HepG2 (cell line): ENCODE measurements at regions not wholly inside any gene's neighbourhood (a gene's known extent, or its start where the extent isn't known, plus 50 kb on each side); places are given as distances from the start of the nearest gene placed in this dataset.

Experiments
- ATAC-seq: fragments of 200-7000 bp; cut with Tn5 transposase; 3 replicates; pipeline ENCODE4 v1.9.1; 2020; ENCODE audit warnings: mild to moderate bottlenecking, moderate library complexity
- BruUV-seq: library from RNA; stranded (reverse); fragments of 400-500 nt; replicated peaks from 2 replicates; lab custom pipeline; 2021; lab: Mats Ljungman, UMichigan
- CTCF ChIA-PET: fragments of 300-600 bp; formaldehyde crosslinking; extraction: SDS; loops from one replicate; lab custom pipeline; 2021; ENCODE audit warnings: low total read pairs, inconsistent platforms, low intra/inter-chr PET ratio; lab: Yijun Ruan, JAX
- POLR2A ChIA-PET: fragments of 350-600 bp; sonication (Branson Sonifier 250); formaldehyde crosslinking; loops from one replicate; lab custom pipeline; 2020; ENCODE audit warnings: antibody characterized with exemption, inconsistent platforms; lab: Yijun Ruan, JAX
- DNase-seq: peaks from one replicate; pipeline ENCODE4 v3.0.0-alpha.2; 2015; ENCODE audit warnings: low spot score
- FAIRE-seq: peaks from 3 replicates; lab custom pipeline; 2011; peaks lifted over from hg19 to GRCh38; lab: Jason Lieb, UNC
- H2AFZ ChIP-seq: one replicate; pipeline ENCODE4 v1.6.1; 2011; ENCODE audit warnings: low read length, inconsistent platforms
- H3K27ac ChIP-seq: fragments of 300-600 bp; 3 replicates; pipeline ENCODE4 v1.8.0; 2011; ENCODE audit warnings: mixed run types, mild to moderate bottlenecking, mixed read lengths, low read length, inconsistent platforms; ENCODE audit not compliant: insufficient read depth; ENCODE audit errors: extremely low read length
- H3K27me3 ChIP-seq, 2 experiments: fragments of 200-600 bp in 1 of 2; 2 replicates in 1 of 2; 3 replicates in 1 of 2; pipeline versions ENCODE4 v1.6.0 to v1.8.0; 2011; ENCODE audit warnings: low read length in 2 of 2, mild to moderate bottlenecking in 2 of 2, moderate library complexity in 2 of 2, inconsistent platforms in 1 of 2; ENCODE audit not compliant: insufficient read depth in 2 of 2, control insufficient read depth in 1 of 2
- H3K36me3 ChIP-seq, 2 experiments: fragments of 200-600 bp in 1 of 2; replicated peaks in 1 of 2; 2 replicates in 1 of 2; 3 replicates in 1 of 2; pipeline versions ENCODE4 v1.5.1 to v1.8.0; 2011; ENCODE audit warnings: low read length in 2 of 2, inconsistent platforms in 1 of 2; ENCODE audit not compliant: insufficient read depth in 2 of 2, control insufficient read depth in 1 of 2
- H3K4me1 ChIP-seq: 2 replicates; pipeline ENCODE4 v1.5.1; 2012; ENCODE audit warnings: low read length, inconsistent platforms; ENCODE audit not compliant: insufficient read depth
- H3K4me2 ChIP-seq: 2 replicates; pipeline ENCODE4 v1.6.0; 2011; ENCODE audit warnings: low read depth, low read length, inconsistent platforms
- H3K4me3 ChIP-seq, 3 experiments: fragments of 200-600 bp in 1 of 3; sonication (generic), shearing (Covaris generic) in 1 of 3; replicated peaks in 1 of 3; 2 replicates each; pipeline ENCODE4 v1.5.1; 2011 to 2016; ENCODE audit warnings: low read length in 3 of 3, inconsistent platforms in 2 of 3, low read depth in 2 of 3, mild to moderate bottlenecking in 2 of 3, control low read depth in 1 of 3, mixed read lengths in 1 of 3; ENCODE audit not compliant: insufficient read depth in 1 of 3
- H3K79me2 ChIP-seq: one replicate; pipeline ENCODE4 v1.6.1; 2011; ENCODE audit warnings: low read length, inconsistent platforms; ENCODE audit not compliant: insufficient read depth
- H3K9ac ChIP-seq: 2 replicates; pipeline ENCODE4 v1.6.0; 2011; ENCODE audit warnings: mild to moderate bottlenecking, low read depth, low read length, inconsistent platforms; ENCODE audit not compliant: insufficient read depth
- H3K9me3 ChIP-seq: 2 replicates; pipeline ENCODE4 v1.5.1; 2012; ENCODE audit warnings: mild to moderate bottlenecking, low read length
- H4K20me1 ChIP-seq: 2 replicates; pipeline ENCODE4 v1.6.0; 2011; ENCODE audit warnings: inconsistent platforms, mild to moderate bottlenecking, low read length, moderate library complexity; ENCODE audit not compliant: insufficient read depth
- EED ChIP-seq: sonication (generic); formaldehyde crosslinking; IDR thresholded peaks from 2 replicates; pipeline ENCODE4 v1.5.0; 2020; ENCODE audit warnings: mild to moderate bottlenecking, missing genetic modification reagents
- ELF3 ChIP-seq: IDR thresholded peaks from 2 replicates; pipeline ENCODE4 v1.6.1; 2016; ENCODE audit warnings: missing genetic modification reagents, missing compliant biosample characterization
- FOXK2 ChIP-seq: fragments of 450-650 bp; IDR thresholded peaks from 2 replicates; pipeline ENCODE4 v1.6.1; 2016
- HOXA5 ChIP-seq: sonication (generic); formaldehyde crosslinking; IDR thresholded peaks from 2 replicates; pipeline ENCODE4 v1.4.0; 2020; ENCODE audit warnings: missing genetic modification reagents
- ZNF160 ChIP-seq: sonication (generic); formaldehyde crosslinking; IDR thresholded peaks from 2 replicates; pipeline ENCODE4 v1.8.0; 2022; ENCODE audit warnings: mild to moderate bottlenecking, inconsistent platforms, missing genetic modification reagents
- ZNF468 ChIP-seq: sonication (generic); formaldehyde crosslinking; IDR thresholded peaks from 2 replicates; pipeline ENCODE4 v1.8.0; 2022; ENCODE audit warnings: mild to moderate bottlenecking, moderate library complexity, missing genetic modification reagents
- ZSCAN29 ChIP-seq: sonication (generic); formaldehyde crosslinking; conservative IDR thresholded peaks from 2 replicates; pipeline ENCODE4 v1.4.0; 2020; ENCODE audit warnings: mild to moderate bottlenecking, missing genetic modification reagents
- WGBS: methylation state at CpG from one replicate; pipeline ENCODE4 v1.1.6; 2017; ENCODE audit warnings: low lambda C conversion rate; 5-methylcytosine and 5-hydroxymethylcytosine counted together
- in situ Hi-C: cut with HindIII; loops from 2 replicates; pipeline ENCODE4 v1.10.0; 2017; ENCODE audit warnings: low pct_unique_long_range_greater_than_20kb; ENCODE audit not compliant: extremely low pct_ligation_motif_present
- intact Hi-C: fragments of 100-400 bp; cut with micrococcal nuclease; formaldehyde crosslinking; loops from one replicate; pipeline ENCODE4 v1.10.0; 2022; ENCODE audit not compliant: unreplicated experiment

DNA sequence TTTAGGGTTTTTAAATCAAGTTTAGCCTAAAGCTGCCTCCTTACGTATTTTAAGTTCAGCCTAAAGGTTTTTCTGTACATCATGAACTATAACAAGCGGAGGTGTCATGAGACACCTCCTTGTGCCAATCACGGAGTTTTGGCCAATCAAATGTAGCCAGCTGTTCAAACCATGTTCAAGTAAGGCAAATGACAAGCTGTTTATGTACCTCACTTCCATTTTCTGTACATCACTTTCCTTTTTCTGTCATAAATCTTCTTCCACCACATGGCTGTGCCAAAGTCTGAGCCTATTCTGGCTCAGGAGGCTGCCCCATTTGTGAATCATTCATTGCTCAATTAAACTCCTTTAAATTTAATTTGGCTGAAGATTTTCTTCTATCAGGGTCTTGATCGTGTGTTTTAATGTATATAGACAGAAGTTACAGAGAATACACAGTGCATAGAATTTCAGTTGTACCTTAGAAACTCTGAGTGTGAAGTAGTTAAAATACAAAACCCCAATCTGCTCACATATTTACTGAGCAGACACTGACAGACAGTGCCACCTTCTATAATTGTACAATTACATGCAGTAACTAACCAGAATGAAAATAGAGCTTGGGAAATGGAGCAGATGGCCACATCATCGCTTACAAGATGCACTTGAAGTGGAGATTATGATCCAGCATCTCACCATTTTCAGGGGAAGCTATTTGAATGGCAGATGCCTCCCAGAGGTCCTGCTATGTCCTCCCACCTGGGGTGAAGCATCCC is 76.9 kb upstream of the LANCL2 start:
- Histone ChIP-seq H3K9me3 (no peaks in the 10 kb centered on the region), H3K4me3 (no peak overlapping the region), H3K27ac (no peak overlapping the region), H4K20me1 (no peaks in the 10 kb centered on the region), H3K79me2 (no peaks in the 10 kb centered on the region), H3K9ac (no peak overlapping the region), H3K4me2 (no peak overlapping the region), H3K27me3 (no peaks in the 10 kb centered on the region; a peak in 1 of 5 replicates), H2AFZ (no peak overlapping the region), H3K36me3 (no peaks in the 10 kb centered on the region), H3K4me1 (no peaks in the 10 kb centered on the region)
- DNase-seq, result no peak
- ATAC-seq, result no peak
- ChIA-PET CTCF (no interaction called here), POLR2A (no interaction called here)
- WGBS, result 5% methylated on average over 5 of the region's 5 CpGs
- FAIRE-seq, result no peak
- BruUV-seq, result no TSS peak
- intact Hi-C loops (loop anchor here (10.0 kb wide), 1 partner anchor 57 kb away; no protein-coding TSS in a partner anchor), in situ Hi-C loops (no loop called here)
- TF ChIP-seq EED (CRISPR knock-in tag) (no peak), ZNF468 (CRISPR knock-in tag) (no peak), FOXK2 (no peak), ELF3 (CRISPR knock-in tag) (no peak), ZNF160 (CRISPR knock-in tag) (no peak)

DNA sequence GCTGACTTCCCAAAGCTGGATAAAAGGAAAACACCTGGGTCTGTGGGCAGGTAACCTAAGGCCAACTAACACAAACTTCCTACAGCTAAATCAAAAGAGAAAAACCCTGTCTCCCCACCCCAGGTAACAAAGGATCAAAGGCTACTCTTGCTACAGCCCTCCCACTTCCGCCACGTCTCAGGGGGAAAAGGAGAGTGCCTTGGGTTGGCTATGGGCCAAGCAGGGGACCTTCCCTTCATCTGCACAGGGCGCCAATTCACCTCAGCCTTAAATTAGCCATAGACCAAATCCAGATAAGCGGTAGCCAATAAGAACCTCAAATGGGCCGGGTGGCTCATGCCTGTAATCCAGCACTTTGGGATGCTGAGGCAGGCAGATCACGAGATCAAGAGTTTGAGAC is 69.1 kb upstream of the LANCL2 start:
- H3K4me2 ChIP-seq, result no peak overlapping the region
- no TSS peak for BruUV-seq
- FAIRE-seq, result no peak
- no peaks in the 10 kb centered on the region for H3K79me2 ChIP-seq
- CTCF ChIA-PET, result no interaction called here
- TF ChIP-seq ZSCAN29 (CRISPR knock-in tag) (no peak), HOXA5 (CRISPR knock-in tag) (no peak)
- no peaks in the 10 kb centered on the region for H3K27me3 ChIP-seq
- H3K9me3 ChIP-seq, result no peaks in the 10 kb centered on the region
- intact Hi-C loops, result no loop called here
- no peak overlapping the region for H3K9ac ChIP-seq
- WGBS, result 43% methylated on average over 3 of the region's 6 CpGs
- in situ Hi-C loops, result no loop called here
- no peak overlapping the region for H3K27ac ChIP-seq
- POLR2A ChIA-PET, result no interaction called here
- H3K36me3 ChIP-seq, result no peaks in the 10 kb centered on the region
- DNase-seq, result no peak
- no peak overlapping the region for H2AFZ ChIP-seq
- no peak overlapping the region for H3K4me3 ChIP-seq
- no peaks in the 10 kb centered on the region for H3K4me1 ChIP-seq
- ATAC-seq, result no peak
- H4K20me1 ChIP-seq, result no peaks in the 10 kb centered on the region
